Stomach (tissue), 4 donors: ENCODE measurements at regions not wholly inside any gene's neighbourhood (a gene's known extent, or its start where the extent isn't known, plus 50 kb on each side); places are given as distances from the start of the nearest gene placed in this dataset.

Experiments
- EP300 ChIP-seq: sonication (generic); formaldehyde crosslinking; IDR thresholded peaks from one replicate; pipeline ENCODE4 v1.6.1; 2017; ENCODE audit warnings: antibody characterized with exemption
- POLR2A ChIP-seq, 4 donors: fragments of 450-650 bp; IDR thresholded peaks; one replicate each; pipeline ENCODE4 v1.6.1; 2016; ENCODE audit warnings: antibody characterized with exemption in 4 of 4, control low read depth in 2 of 4, mild to moderate bottlenecking in 1 of 4, moderate library complexity in 1 of 4
- TF ChIP-seq, protein P1 (sequence below), 7 experiments: fragments of 450-650 bp in 4 of 7; fragments of 200-600 bp in 3 of 7; sonication (generic) in 3 of 7; IDR thresholded peaks; one replicate each; pipeline ENCODE4 v1.5.1; 2016 to 2019; ENCODE audit warnings: antibody characterized with exemption in 7 of 7, control low read depth in 2 of 7, mild to moderate bottlenecking in 1 of 7

DNA sequence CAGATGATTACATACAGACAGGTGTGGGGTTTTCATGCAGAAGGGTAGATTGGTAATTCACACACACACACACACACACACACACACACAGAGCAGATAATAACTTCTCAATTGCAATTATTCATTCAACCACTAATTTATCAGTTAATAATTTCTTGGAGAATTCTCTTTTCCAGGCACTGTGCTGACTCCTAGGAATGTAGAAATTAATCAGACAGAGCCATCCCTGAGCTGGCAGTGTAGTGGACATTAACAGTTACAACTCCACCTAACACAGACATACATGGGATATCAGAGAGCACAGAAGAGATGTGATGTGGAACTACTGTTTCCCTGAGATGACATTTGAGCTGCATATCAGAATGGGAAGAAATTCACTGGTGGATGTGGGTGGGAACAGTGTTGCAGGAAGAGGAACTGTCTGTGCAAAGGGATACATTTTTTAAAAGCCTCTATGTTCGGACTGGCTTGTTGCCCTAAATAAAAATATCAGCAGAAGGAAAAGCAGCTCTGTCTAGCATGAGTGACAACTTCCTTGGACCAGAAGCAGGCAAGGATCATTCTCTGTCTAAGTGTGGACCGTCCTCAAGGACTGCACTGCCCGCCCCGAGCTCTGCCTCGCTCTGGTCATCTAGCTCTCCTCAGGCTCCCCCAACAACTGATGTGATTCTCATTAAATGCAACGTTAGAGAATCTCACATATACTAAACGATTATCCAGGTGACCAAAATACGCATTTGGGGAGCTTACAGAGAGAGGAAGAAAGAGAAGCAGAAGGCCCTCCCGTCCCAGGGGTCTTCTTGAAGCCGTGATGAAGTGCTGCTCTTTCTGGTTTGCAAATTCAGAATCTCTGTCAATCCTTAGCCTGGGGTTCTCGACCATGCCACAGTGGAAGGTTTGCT, 173.4 kb upstream of the TRIB2 start:
- no peak for TF ChIP-seq POLR2A (IDR thresholded peaks at IDR 0.05)
- TF ChIP-seq, protein P1, sequence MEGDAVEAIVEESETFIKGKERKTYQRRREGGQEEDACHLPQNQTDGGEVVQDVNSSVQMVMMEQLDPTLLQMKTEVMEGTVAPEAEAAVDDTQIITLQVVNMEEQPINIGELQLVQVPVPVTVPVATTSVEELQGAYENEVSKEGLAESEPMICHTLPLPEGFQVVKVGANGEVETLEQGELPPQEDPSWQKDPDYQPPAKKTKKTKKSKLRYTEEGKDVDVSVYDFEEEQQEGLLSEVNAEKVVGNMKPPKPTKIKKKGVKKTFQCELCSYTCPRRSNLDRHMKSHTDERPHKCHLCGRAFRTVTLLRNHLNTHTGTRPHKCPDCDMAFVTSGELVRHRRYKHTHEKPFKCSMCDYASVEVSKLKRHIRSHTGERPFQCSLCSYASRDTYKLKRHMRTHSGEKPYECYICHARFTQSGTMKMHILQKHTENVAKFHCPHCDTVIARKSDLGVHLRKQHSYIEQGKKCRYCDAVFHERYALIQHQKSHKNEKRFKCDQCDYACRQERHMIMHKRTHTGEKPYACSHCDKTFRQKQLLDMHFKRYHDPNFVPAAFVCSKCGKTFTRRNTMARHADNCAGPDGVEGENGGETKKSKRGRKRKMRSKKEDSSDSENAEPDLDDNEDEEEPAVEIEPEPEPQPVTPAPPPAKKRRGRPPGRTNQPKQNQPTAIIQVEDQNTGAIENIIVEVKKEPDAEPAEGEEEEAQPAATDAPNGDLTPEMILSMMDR (IDR thresholded peaks at IDR 0.05): no peak
- TF ChIP-seq EP300: no peak
